ENCODE measurements at regions not wholly inside any gene's neighbourhood (a gene's known extent, or its start where the extent isn't known, plus 50 kb on each side); places are given as distances from the start of the nearest gene placed in this dataset.

GRCh38 chr10:29850371-29850770, 209.0 kb downstream of the JCAD start:
- no peak for DNase-seq

GRCh38 chr10:29849886-29850285, 209.5 kb downstream of the JCAD start:
- DNase-seq = no peak

GRCh38 chr10:29849126-29849833, 210.1 kb downstream of the JCAD start:
- no peak for DNase-seq

GRCh38 chr10:29846881-29847280, 212.1 kb upstream of the SVIL start:
- DNase-seq = no peak

DNA sequence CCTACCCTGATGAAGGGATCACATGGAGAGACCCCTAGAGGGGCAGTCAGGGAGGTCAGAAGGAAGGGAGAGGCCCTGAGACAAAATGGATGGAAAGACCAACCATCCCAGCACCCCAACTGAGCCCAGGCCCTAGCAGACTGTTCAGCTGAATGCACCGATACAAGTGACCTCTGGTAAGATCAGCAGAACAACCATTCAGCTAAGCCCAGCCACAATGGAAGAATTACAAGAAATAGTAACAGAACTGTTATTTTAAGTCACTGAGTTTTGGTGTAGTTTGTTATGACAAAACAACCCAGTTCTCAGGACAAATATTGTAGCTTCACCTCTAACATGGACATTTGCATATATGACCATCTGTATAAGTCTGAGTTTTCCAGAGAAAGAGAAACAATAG, 210.4 kb upstream of the SVIL start:
- DNase-seq = no peak

- DNase-seq = no peak
These were observed 208.4 kb upstream of the SVIL start for GRCh38 chr10:29843143-29843542.

DNA sequence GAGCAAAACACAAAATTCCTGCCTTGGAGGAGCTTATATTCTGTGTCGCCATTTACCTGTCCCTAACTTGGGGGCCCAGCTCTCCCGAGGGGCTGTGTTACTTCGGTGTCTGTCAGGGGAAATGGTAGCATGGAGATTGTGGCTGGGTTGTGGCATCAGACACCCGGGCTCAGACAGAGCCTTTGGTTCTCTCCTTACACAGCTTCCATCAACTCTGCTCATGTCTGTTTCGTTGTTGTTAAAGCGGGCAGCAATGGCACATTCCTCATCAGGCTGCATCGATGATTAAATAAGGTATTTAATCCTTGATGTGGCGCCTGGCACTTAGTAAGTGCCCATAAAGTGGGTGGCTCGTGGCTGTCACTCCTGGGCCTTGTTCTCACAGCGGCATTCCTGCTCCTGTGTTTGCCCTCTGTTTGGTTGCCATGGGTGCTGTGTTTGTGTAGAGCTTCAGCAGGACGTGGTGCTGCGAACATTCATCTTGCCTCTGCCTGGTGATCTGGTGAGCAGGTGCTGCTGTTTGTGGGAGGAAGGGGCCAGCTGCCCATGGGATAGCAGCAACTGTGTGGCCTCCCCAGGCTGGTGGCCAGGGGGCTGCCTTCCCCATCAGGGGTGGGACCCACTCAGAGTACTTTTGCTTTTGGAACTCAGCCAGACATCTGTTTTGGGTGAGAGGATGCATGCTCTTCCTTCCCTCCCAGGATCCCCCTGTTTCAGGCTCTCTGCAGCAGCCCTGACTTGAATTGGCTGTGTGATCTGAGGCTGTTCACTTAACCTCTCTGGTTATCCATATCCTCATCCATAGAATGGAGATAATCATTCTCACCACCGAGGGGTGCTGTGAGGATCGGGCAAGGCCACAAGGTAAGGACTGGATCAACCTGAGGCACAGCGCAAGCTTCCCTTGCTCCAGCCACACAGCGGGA, 207.2 kb upstream of the SVIL start:
- no peak for DNase-seq

GRCh38 chr10:29840516-29841276, 205.9 kb upstream of the SVIL start:
- DNase-seq = no peak

- no peak for DNase-seq
These were observed 205.2 kb upstream of the SVIL start for GRCh38 chr10:29839826-29840515.

DNA sequence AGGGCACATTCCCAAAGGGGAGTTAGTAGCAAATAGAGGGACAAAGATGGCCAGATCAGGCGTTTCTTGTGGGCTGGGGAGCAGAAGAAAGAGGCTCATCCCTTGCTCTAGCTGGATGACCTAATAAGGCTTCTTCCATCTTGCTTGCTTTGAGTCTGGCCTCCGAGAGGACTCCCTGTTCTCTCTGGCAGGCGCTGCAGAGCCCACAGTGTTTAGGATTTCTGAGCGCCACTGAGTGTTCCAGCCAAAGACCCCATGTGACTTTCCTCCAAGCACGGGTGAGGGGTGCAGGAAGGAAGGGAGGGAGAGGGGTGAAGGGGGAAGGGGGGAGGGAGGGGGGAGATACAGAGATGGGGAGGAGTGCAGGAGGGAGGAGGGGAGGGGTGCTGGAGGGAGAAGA, 203.8 kb upstream of the SVIL start:
- DNase-seq = no peak

DNA sequence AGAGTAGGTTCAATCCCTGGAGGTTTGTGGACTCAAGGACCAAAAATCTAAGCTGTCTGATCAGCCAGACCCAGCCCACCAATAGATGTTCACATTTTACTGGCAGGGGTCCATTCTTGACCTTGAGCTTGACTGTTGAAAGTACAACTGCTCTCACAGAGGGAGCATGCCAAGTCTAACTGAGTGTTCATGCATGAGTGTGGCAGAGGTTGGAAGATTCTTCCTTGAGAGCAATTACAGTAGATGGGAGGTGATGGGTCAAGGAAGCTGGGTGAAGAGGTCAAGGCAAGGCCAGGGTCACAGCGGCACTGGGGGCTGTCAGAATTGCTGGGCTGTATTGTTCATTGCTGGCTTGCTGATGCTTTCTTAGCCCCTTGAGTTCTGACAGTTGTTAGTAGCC, 202.8 kb upstream of the SVIL start:
- no peak for DNase-seq

DNA sequence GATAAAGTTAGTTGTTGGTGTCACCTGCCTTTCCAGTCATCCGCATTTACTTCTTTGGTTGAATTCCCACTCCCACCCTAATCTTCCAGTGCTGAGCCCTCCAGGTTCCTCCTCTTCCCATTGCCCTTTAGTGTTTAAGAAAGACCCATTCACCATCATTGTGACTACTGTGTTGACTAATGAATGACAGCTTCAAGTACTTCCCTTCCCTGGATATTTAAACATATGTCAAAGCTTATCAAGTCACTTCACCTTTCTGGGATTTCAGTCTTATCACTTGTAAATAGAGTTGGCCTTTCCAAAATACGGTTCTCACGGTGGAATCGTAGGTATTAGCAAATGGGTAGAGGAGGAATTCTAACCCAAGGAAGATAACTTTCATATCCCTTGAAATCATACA, 201.6 kb upstream of the SVIL start:
- DNase-seq = no peak

GRCh38 chr10:29835055-29835454, 200.3 kb upstream of the SVIL start:
- DNase-seq = no peak

DNA sequence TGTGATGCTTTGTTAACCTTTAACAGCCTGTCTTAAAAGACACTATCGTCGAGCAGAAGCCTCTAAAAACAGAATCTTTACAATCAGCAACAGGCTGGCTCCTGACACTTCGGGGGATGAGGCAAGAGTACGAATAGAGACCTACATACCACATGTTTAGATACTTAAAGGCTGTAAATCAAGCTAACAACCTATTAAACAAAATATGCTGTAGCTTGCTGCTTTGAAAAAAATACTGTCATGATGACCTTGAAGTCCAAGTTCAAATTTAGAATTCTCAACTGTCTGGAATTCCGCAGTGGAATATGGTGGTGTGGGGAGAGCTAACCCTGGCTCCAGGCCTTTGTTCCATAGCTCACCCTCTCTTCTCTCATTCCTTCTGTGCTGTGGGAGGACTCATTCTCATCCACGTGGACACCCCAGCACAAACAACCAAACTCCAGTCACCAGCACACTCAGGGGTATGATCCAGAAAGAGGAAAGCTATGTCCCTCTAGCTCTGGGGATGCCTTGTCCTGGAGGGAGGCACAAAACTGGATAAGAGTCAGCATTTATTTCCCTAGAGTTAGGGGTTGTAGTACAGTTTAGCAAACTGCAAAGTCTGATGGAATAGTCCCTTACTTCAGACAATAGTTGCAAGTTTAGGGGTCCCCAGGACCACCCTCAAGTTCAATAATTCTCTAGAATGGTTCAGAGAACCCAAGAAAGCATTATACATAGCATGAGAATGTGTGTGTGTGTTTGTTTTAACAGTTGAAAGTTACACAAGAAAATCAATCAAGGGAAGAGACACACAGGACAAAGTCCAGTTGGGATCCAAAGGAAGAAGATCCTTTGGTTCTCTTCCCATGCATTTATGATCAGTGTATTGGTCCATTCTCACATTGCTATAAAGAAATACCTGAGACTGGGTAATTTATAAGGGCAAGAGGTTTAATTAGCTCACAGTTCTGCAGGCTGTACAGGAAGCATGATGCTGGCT, 196.1 kb upstream of the SVIL start:
- no peak for DNase-seq

DNA sequence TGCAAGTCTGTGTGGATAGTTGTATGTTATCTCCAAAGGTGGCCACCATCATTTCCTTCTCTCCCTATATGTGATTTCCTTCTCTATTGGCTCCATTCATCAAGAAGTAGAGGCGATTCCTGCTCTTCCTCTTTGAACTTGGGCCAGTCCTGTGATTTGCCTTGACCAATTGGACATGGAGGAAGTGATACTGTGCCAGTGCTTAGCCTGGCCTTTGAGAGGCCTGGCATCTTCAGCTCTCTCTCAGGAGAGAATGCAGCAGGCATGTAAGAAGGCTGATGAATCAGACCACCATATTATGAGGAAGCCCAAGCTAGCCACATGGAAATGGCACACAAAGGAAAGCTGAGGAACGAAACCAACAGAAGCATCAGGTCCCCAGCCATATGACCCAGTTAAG, 195.0 kb upstream of the SVIL start:
- no peak for DNase-seq

GRCh38 chr10:29828956-29829355, 194.2 kb upstream of the SVIL start:
- no peak for DNase-seq

- no peak for DNase-seq
These were observed 193.7 kb upstream of the SVIL start for GRCh38 chr10:29828440-29828894.

DNA sequence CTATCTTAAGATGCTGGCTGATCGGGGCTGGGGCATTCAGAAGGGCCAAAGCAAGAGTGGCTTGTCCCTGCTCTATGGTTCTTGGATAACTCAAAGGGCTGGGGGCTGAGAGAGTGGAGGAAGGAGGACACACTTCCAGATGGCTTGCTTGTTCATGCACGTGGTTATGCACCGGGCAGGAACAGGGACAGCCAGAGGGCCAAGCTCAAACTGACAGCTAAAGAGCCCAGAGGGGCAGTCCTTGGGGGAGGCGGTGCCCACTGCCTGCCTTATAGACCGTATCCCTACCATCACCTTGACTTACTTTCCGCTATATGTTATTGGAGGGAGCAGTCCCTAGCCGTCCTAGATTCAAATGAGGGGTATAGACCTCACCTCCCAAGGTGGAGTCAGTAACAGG, 192.7 kb upstream of the SVIL start:
- DNase-seq = no peak

DNA sequence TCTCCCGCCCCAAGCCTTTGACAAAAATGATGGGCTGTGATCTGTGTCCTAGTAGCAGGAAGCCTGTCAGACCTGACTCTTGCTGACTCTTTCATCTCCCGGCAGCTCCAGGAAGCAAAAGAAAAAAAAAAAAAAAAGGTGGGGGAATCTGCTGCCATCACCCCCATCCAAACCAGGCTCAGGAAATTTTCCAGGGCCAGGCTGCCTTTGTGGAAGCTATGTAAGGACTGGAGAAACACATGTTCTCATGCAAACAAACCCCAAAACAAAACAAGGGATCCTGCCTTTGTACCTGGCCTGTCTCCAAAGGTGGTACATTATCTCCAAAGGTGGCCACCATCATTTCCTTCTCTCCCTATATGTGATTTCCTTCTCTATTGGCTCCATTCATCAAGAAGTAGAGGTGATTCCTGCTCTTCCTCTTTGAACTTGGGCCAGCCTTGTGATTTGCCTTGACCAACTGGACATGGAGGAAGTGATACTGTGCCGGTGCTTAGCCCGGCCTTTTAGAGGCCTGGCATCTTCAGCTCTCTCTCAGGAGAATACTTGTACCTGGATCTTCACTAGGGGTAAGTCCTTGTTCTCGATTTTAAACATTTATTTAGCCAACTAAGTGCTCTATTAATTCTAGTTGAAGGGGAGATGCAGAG, 192.2 kb upstream of the SVIL start:
- no peak for DNase-seq

- no peak for DNase-seq
These were observed 191.4 kb upstream of the SVIL start for GRCh38 chr10:29826221-29826620.

DNA sequence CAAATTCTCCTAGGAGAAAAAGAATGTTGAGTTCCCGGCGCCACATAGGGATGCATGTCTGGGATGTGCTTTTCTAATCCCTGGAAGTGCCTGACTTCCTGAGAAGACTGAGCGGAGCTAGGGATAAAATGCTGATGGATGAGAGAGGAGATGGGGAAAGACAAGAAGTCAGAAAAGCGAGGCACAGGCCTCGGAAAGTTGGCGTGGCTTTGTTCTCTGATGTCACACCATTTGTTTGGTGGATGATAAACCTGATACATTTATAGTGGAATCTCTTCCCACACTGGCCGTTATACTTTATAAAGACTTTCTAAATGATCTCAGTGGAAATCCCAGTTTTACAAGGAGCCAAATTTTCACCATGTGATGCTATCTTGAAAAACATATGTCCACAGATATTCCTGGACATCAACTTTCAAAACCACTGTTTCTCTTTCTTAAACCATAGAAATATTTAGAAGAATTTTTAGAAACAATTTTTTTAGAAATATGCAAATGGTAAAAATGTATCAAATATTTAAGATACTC, 188.8 kb upstream of the SVIL start:
- DNase-seq = no peak

All from stimulated activated CD4-positive, alpha-beta T cell treated with anti-CD3 and anti-CD28 coated beads, Interleukin-15, amount 100 ng/mL, for 24 hours (primary cell).